ENCODE measurements at regions not wholly inside any gene's neighbourhood (a gene's known extent, or its start where the extent isn't known, plus 50 kb on each side); places are given as distances from the start of the nearest gene placed in this dataset.
"Not testable (repeated sequence)": the region's sequence is repeated elsewhere in the genome, so short reads cannot be mapped to it uniquely, and the experiment has no call there.

GRCh38 chr20:47848534-47848933, 63.3 kb upstream of the SULF2 start:
- TF ChIP-seq NFRKB (IDR thresholded peaks at IDR 0.05); SP1 (IDR thresholded peaks at IDR 0.05); FOXA1 (IDR thresholded peaks at IDR 0.05); HDGF (IDR thresholded peaks at IDR 0.05; ENCODE audit: borderline replicate concordance); ZNF384 (IDR thresholded peaks at IDR 0.05); L3MBTL2 (conservative IDR thresholded peaks at IDR 0.05); ELF4 (IDR thresholded peaks at IDR 0.05); PKNOX1 (IDR thresholded peaks at IDR 0.05): not testable (repeated sequence)

Data from HEK293T (cell line).